Left ventricle myocardium inferior (tissue), 1 donor: ENCODE measurements at regions not wholly inside any gene's neighbourhood (a gene's known extent, or its start where the extent isn't known, plus 50 kb on each side); places are given as distances from the start of the nearest gene placed in this dataset.

ENCODE experiments used
- DNase-seq: peaks from one replicate; pipeline ENCODE4 v3.0.0-alpha.2; 2020
- H3K27ac ChIP-seq: fragments of 200-600 bp; replicated peaks from 2 replicates; pipeline ENCODE4 v1.8.0; 2021
- H3K27me3 ChIP-seq: fragments of 200-600 bp; 2 replicates; pipeline ENCODE4 v1.8.0; 2021; ENCODE audit warnings: low read depth
- H3K36me3 ChIP-seq: fragments of 200-600 bp; 2 replicates; pipeline ENCODE4 v1.8.0; 2021
- H3K4me1 ChIP-seq: fragments of 200-600 bp; 2 replicates; pipeline ENCODE4 v1.8.0; 2021
- H3K4me3 ChIP-seq: fragments of 200-600 bp; 2 replicates; pipeline ENCODE4 v1.8.0; 2021; ENCODE audit warnings: mild to moderate bottlenecking, moderate library complexity
- H3K9me3 ChIP-seq: fragments of 200-600 bp; replicated peaks from 2 replicates; pipeline ENCODE4 v1.8.0; 2021
- intact Hi-C: fragments of 100-400 bp; cut with micrococcal nuclease; formaldehyde crosslinking; loops from one replicate; pipeline ENCODE4 v1.11.0; 2022
- TF ChIP-seq, protein P1 (sequence below): fragments of 200-600 bp; IDR thresholded peaks from 2 replicates; pipeline ENCODE4 v1.8.0; 2021; ENCODE audit warnings: antibody characterized with exemption, mild to moderate bottlenecking, borderline replicate concordance
- donor health status: DM: no; HTN: yes; CAD: no; lungs with severe emphysema.

DNA sequence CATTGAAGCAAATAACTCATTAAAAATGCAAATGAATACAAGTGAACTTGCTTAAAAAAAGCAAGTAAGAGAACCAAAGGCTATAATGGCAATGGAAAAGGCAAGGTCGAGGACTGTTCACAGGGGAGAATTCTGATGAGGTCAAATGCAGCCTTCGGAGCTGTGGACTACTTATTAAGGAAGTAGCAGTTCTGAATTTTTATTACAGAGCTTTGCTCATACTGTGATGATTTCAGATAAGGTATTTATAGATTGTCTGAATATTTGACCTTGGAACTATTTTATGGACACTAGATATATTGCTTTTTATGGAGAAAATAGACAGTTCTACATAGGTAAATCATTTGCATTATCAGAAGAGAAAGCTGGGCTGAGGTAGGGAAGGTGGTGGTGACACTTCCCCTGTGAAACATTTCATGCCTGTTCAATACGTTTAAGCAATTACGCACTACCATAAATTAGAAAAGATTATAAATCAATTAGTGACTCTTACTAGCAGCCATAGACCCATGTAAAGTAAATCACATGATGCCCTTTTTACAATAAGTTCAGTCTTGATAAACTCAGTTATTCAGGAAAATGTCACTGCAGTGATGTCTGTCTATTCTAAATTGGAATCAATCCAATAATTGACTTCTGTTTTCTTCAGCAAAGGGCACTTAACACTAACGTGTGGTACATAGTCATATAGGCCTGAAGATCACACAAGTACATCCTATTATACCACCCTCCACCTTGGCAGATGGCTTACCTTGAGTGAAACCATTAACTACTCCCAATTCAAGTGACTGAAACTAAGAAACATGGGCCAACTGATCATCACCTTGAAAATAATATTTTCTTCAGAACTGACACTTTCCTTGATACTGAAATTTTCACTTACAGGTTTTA, 260.0 kb downstream of the KLF12 start:
- intact Hi-C loops: no loop called here
- no peaks in the 10 kb centered on the region for H3K36me3 ChIP-seq
- TF ChIP-seq, protein P1, sequence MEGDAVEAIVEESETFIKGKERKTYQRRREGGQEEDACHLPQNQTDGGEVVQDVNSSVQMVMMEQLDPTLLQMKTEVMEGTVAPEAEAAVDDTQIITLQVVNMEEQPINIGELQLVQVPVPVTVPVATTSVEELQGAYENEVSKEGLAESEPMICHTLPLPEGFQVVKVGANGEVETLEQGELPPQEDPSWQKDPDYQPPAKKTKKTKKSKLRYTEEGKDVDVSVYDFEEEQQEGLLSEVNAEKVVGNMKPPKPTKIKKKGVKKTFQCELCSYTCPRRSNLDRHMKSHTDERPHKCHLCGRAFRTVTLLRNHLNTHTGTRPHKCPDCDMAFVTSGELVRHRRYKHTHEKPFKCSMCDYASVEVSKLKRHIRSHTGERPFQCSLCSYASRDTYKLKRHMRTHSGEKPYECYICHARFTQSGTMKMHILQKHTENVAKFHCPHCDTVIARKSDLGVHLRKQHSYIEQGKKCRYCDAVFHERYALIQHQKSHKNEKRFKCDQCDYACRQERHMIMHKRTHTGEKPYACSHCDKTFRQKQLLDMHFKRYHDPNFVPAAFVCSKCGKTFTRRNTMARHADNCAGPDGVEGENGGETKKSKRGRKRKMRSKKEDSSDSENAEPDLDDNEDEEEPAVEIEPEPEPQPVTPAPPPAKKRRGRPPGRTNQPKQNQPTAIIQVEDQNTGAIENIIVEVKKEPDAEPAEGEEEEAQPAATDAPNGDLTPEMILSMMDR: no peak
- H3K27ac ChIP-seq: no peak overlapping the region
- H3K4me1 ChIP-seq: peaks cover 12% of the 10 kb centered on the region
- H3K4me3 ChIP-seq: no peak overlapping the region
- no peaks in the 10 kb centered on the region for H3K27me3 ChIP-seq
- no peak for DNase-seq
- H3K9me3 ChIP-seq: peaks cover 7% of the 10 kb centered on the region

DNA sequence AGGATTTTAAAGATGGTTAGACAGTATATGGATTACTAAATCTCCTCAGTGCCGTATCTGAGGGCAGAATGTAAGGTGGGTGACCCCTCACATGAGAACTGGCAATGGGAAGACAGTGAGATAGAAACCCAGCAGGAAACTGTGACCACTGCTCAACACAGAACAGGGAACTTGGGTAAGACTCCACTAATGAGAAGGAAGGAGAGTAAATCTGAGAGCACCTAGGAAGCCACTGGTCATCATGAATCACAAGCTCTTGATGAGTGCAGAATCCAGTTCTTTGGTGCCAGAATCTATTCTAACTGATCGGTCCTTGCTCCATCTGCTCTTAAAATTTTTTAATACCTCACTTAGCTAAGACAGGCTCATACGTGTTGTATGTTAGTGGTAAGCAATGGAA, 261.8 kb downstream of the KLF12 start:
- no peak for DNase-seq
- intact Hi-C loops: no loop called here
- Histone ChIP-seq H3K27me3 (no peaks in the 10 kb centered on the region), H3K4me1 (peaks cover 9% of the 10 kb centered on the region), H3K36me3 (no peaks in the 10 kb centered on the region), H3K4me3 (no peak overlapping the region), H3K9me3 (peaks cover 3% of the 10 kb centered on the region), H3K27ac (no peak overlapping the region)
- TF ChIP-seq, protein P1: no peak

DNA sequence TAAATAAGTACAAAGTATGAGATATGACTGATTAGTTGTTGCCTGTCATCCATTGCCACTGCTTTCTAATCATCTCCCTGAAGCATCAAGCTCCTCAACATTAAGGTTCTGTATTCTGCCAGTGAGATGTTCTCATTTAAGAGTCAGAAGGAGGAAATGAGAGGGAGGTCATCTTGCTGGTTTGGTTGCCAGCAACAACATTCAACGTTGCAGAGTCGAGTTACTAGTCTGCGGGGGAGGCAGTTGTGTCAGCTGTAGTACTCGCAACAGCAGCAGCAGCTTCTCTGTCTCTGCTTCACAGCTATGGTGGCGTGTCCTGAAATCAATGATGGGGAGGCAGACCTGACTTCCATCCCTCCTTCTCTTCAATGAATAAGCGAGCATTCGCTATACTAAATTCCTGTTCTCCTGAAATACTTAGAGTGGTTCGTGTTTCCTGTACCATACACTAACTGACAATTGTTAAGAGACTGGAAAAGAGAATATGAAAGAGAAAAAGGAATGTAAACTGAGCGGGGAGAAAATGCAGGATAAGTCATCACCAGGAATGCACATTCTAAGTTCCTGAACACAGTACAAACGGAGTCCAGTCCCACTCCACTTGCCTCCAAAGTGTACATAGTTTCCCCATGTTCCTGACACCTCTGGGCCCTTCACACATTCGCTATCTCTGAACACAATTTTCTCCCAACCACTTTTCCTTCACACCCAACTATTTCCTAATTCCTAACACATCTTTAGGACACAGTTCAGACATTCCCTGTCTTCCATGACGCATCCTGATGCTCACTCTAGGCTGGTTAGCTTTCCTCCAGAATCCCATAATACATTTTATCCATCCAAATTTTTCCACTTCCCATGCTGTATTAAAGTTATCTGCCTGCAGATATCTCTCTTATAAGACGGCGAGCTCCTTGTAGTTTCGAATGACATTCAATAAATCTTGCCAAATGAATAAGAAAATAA, 263.0 kb downstream of the KLF12 start:
- Histone ChIP-seq H3K4me3 (no peak overlapping the region), H3K4me1 (peaks cover 9% of the 10 kb centered on the region), H3K9me3 (no peaks in the 10 kb centered on the region), H3K27me3 (no peaks in the 10 kb centered on the region), H3K27ac (peak overlapping the region; percentile 10), H3K36me3 (no peaks in the 10 kb centered on the region)
- intact Hi-C loops: no loop called here
- TF ChIP-seq, protein P1: no peak
- no peak for DNase-seq

DNA sequence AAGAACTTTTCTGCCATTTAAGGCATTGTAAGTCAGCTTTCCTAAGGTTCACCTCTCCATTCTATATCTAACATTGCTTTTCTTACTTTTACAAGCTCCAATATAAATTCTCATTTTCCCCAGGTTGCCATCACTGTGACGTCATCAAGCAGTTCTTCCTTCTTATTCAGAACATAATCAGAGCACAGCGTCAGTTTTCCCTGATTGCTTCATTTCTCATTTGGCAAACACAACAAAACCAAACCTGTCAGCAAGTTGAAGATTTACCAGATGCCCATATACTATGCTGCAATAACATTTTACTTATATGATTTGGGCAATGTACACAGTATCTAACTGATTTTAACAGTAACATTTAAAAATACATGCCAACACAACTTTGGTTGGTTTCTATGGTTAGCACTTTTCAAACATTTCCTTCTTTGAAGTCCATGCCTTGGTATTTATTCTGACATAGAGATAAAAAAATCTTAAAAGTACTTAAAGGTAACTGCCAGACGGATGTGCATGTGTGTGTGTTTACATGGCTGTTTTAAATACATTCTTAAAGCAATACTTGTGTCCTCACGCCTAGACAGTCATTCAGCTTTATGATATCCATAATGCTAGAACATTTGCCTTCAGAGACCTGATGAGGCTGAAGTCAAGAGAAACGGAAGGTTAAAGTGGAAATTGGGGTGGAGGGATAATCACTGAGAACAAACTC, 264.0 kb downstream of the KLF12 start:
- no peaks in the 10 kb centered on the region for H3K27me3 ChIP-seq
- TF ChIP-seq, protein P1: no peak
- intact Hi-C loops: no loop called here
- no peak overlapping the region for H3K4me3 ChIP-seq
- no peaks in the 10 kb centered on the region for H3K36me3 ChIP-seq
- H3K4me1 ChIP-seq: peaks cover 9% of the 10 kb centered on the region
- no peaks in the 10 kb centered on the region for H3K9me3 ChIP-seq
- DNase-seq: no peak
- no peak overlapping the region for H3K27ac ChIP-seq

DNA sequence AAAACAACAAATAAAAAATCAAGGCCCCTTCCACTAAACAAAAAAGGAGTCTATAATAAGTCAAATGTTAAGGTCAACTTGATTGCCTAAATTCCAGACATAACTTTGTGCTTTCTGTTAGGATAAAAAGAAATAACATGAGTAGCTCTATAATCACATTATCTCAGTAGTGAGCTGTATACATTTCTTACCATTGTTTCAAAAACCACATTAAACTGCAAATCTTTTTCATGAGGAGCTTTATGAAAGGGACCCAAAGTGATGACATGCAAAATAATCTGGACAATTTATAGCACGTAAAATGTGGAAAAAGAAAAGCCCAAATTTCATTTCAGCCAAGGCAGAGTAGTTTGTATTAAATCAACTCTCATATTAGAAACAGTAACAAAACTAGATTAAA, 269.2 kb downstream of the KLF12 start:
- Histone ChIP-seq H3K4me1 (no peaks in the 10 kb centered on the region), H3K9me3 (no peaks in the 10 kb centered on the region), H3K36me3 (no peaks in the 10 kb centered on the region), H3K27me3 (no peaks in the 10 kb centered on the region), H3K4me3 (no peak overlapping the region), H3K27ac (no peak overlapping the region)
- intact Hi-C loops: no loop called here
- TF ChIP-seq, protein P1: no peak
- DNase-seq: no peak
